ENCODE measurements at regions not wholly inside any gene's neighbourhood (a gene's known extent, or its start where the extent isn't known, plus 50 kb on each side); places are given as distances from the start of the nearest gene placed in this dataset.
A peak's percentile ranks its signal among the peaks of the same experiment; 100 is the strongest.

- no peak for TF ChIP-seq CTCF (IDR thresholded peaks at IDR 0.05)
- H3K9me3 ChIP-seq = no peaks in the 10 kb centered on the region
- H3K4me3 ChIP-seq = no peak overlapping the region
- intact Hi-C loops (cut with DNase I) = no loop called here
- H3K36me3 ChIP-seq = no peaks in the 10 kb centered on the region
- peaks cover 0 to 17% of the 10 kb centered on the region in 2 donors for H3K4me1 ChIP-seq
- H3K27me3 ChIP-seq = no peaks in the 10 kb centered on the region
- no peak for DNase-seq
- ATAC-seq = no peak
- H3K27ac ChIP-seq = no peak overlapping the region
These were observed 151.8 kb downstream of the SMIM20 start for GRCh38 chr4:26065833-26066232.

- no peak for TF ChIP-seq CTCF (IDR thresholded peaks at IDR 0.05)
- ATAC-seq = no peak
These were observed 153.0 kb downstream of the SMIM20 start for GRCh38 chr4:26067035-26067434.

GRCh38 chr4:26069218-26069617, 155.2 kb downstream of the SMIM20 start:
- H3K27me3 ChIP-seq = no peaks in the 10 kb centered on the region
- peak; percentile 66 for ATAC-seq
- DNase-seq = no peak
- H3K36me3 ChIP-seq = no peaks in the 10 kb centered on the region
- peaks cover 0 to 24% of the 10 kb centered on the region in 2 donors for H3K4me1 ChIP-seq
- intact Hi-C loops (cut with DNase I) = no loop called here
- no peaks in the 10 kb centered on the region for H3K9me3 ChIP-seq
- H3K4me3 ChIP-seq = no peak overlapping the region
- H3K27ac ChIP-seq = no peak overlapping the region
- peak in 1 of 2 donors; percentile 38 for TF ChIP-seq CTCF (IDR thresholded peaks at IDR 0.05)

More at GRCh38 chr4:26067035-26067434, 153.0 kb downstream of the SMIM20 start:
- no peaks in the 10 kb centered on the region for H3K36me3 ChIP-seq
- intact Hi-C loops (cut with DNase I) = no loop called here
- no peak overlapping the region for H3K4me3 ChIP-seq
- no peaks in the 10 kb centered on the region for H3K9me3 ChIP-seq
- H3K27ac ChIP-seq = no peak overlapping the region
- DNase-seq = no peak
- peaks cover 0 to 18% of the 10 kb centered on the region in 2 donors for H3K4me1 ChIP-seq
- no peaks in the 10 kb centered on the region for H3K27me3 ChIP-seq

- TF ChIP-seq CTCF (IDR thresholded peaks at IDR 0.05) = no peak
- Histone ChIP-seq H3K36me3 (no peaks in the 10 kb centered on the region), H3K27ac (peak overlapping the region in 1 of 2 donors; percentile 97), H3K27me3 (no peaks in the 10 kb centered on the region), H3K4me3 (no peak overlapping the region), H3K9me3 (no peaks in the 10 kb centered on the region), H3K4me1 (peaks cover 0 to 47% of the 10 kb centered on the region in 2 donors)
- DNase-seq = no peak
- intact Hi-C loops (cut with DNase I) = no loop called here
- no peak for ATAC-seq
These were observed 157.7 kb downstream of the SMIM20 start for GRCh38 chr4:26071688-26072087.

- no peak for TF ChIP-seq CTCF (IDR thresholded peaks at IDR 0.05)
- ATAC-seq (no peak), DNase-seq (no peak)
- intact Hi-C loops (cut with DNase I) = no loop called here
- Histone ChIP-seq H3K4me1 (peaks cover 0 to 70% of the 10 kb centered on the region in 2 donors), H3K27ac (peak overlapping the region; percentile 66 to 97), H3K9me3 (no peaks in the 10 kb centered on the region), H3K36me3 (no peaks in the 10 kb centered on the region), H3K27me3 (no peaks in the 10 kb centered on the region), H3K4me3 (no peak overlapping the region)
These were observed 160.0 kb downstream of the SMIM20 start for GRCh38 chr4:26073886-26074560.

All from left lung (tissue), 4 donors.